ENCODE measurements at regions not wholly inside any gene's neighbourhood (a gene's known extent, or its start where the extent isn't known, plus 50 kb on each side); places are given as distances from the start of the nearest gene placed in this dataset.

- TF ChIP-seq CTCF (IDR thresholded peaks at IDR 0.05; ENCODE audit: extremely low read depth in 1 of 2, insufficient read depth in 1 of 2, low read depth in 1 of 2, low read length in 2 of 2) (no peak), POLR2A (IDR thresholded peaks at IDR 0.05; ENCODE audit: low read depth, low read length) (no peak), POLR2AphosphoS5 (IDR thresholded peaks at IDR 0.05; ENCODE audit: insufficient read depth, low read depth, low read length) (no peak), EZH2 (IDR thresholded peaks at IDR 0.05; ENCODE audit: borderline replicate concordance, low read depth, low read length, severe bottlenecking) (no peak), MYC (IDR thresholded peaks at IDR 0.05; ENCODE audit: low read depth, low read length) (no peak), MAX (IDR thresholded peaks at IDR 0.05; ENCODE audit: insufficient read depth, insufficient read length) (no peak), JUN (IDR thresholded peaks at IDR 0.05; ENCODE audit: borderline replicate concordance, insufficient read depth, insufficient read length, low read depth) (no peak)
Measured at GRCh38 chr16:50991006-50991405, 160.1 kb downstream of the SALL1 start.

All from endothelial cell of umbilical vein (primary cell).